Prostate gland (tissue), 2 donors: ENCODE measurements at regions not wholly inside any gene's neighbourhood (a gene's known extent, or its start where the extent isn't known, plus 50 kb on each side); places are given as distances from the start of the nearest gene placed in this dataset.

Experiments
- DNase-seq: peaks from one replicate; pipeline ENCODE4 v3.0.0-alpha.2; 2019; ENCODE audit warnings: low spot score
- H3K27ac ChIP-seq, 2 donors: fragments of 200-600 bp; sonication (generic); 2 replicates each; pipeline ENCODE4 v1.5.1; 2017 to 2019
- H3K27me3 ChIP-seq: fragments of 200-600 bp; sonication (generic); replicated peaks from 2 replicates; pipeline ENCODE4 v1.5.1; 2019; ENCODE audit not compliant: insufficient read depth
- H3K36me3 ChIP-seq, 2 donors: fragments of 200-600 bp; sonication (generic); 1 replicate in 1 of 2; 2 replicates in 1 of 2; pipeline versions ENCODE4 v1.5.1 to v1.8.1; 2017 to 2019
- H3K4me1 ChIP-seq: fragments of 200-600 bp; sonication (generic); replicated peaks from 2 replicates; pipeline ENCODE4 v1.5.1; 2019
- H3K4me3 ChIP-seq, 2 donors: fragments of 200-600 bp; sonication (generic); 2 replicates each; pipeline ENCODE4 v1.5.1; 2017 to 2019
- H3K9me3 ChIP-seq: fragments of 200-600 bp; sonication (generic); 2 replicates; pipeline ENCODE4 v1.5.1; 2017
- POLR2A ChIP-seq: fragments of 450-650 bp; IDR thresholded peaks from one replicate; pipeline ENCODE4 v1.6.1; 2016; ENCODE audit warnings: antibody characterized with exemption, mild to moderate bottlenecking
- POLR2AphosphoS5 ChIP-seq: sonication (generic); formaldehyde crosslinking; IDR thresholded peaks from one replicate; pipeline ENCODE4 v1.6.1; 2017; ENCODE audit warnings: antibody characterized with exemption
- WGBS: methylation state at CpG from one replicate; pipeline ENCODE4 v1.1.5; 2018; 5-methylcytosine and 5-hydroxymethylcytosine counted together
- intact Hi-C: fragments of 100-400 bp; cut with DNase I; formaldehyde crosslinking; loops from one replicate; pipeline ENCODE4 v1.14.2; 2022
- TF ChIP-seq, protein P1 (sequence below), 4 experiments: fragments of 200-600 bp in 2 of 4; fragments of 450-650 bp in 2 of 4; sonication (generic) in 2 of 4; IDR thresholded peaks; 1 replicate in 3 of 4; 2 replicates in 1 of 4; pipeline ENCODE4 v1.5.1; 2016 to 2019; ENCODE audit warnings: antibody characterized with exemption in 4 of 4, mild to moderate bottlenecking in 2 of 4, moderate library complexity in 2 of 4

DNA sequence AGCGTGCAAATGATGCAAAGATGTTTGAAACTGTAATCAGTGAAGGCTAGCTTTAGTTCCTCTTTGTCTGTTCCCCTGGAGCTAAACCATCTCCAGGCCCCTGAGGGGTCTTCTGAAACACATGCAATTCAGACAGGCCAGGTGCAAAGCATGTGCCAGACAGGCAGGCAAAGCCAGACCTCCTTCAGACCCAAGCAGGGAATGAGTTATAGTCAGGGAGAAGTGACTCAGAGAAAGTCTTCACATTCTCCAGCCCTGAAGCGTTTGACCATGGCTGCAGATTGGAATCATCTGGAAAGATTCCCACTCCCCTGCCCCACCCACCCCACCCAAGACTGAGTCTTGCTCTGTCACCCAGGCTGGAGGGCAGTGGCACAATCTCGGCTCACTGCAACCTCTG, 187.0 kb upstream of the ISX start:
- TF ChIP-seq, protein P1, sequence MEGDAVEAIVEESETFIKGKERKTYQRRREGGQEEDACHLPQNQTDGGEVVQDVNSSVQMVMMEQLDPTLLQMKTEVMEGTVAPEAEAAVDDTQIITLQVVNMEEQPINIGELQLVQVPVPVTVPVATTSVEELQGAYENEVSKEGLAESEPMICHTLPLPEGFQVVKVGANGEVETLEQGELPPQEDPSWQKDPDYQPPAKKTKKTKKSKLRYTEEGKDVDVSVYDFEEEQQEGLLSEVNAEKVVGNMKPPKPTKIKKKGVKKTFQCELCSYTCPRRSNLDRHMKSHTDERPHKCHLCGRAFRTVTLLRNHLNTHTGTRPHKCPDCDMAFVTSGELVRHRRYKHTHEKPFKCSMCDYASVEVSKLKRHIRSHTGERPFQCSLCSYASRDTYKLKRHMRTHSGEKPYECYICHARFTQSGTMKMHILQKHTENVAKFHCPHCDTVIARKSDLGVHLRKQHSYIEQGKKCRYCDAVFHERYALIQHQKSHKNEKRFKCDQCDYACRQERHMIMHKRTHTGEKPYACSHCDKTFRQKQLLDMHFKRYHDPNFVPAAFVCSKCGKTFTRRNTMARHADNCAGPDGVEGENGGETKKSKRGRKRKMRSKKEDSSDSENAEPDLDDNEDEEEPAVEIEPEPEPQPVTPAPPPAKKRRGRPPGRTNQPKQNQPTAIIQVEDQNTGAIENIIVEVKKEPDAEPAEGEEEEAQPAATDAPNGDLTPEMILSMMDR (IDR thresholded peaks at IDR 0.05), result no peak
- no peak for TF ChIP-seq POLR2A
- TF ChIP-seq POLR2AphosphoS5, result no peak
- Histone ChIP-seq H3K4me3 (no peak overlapping the region), H3K36me3 (no peaks in the 10 kb centered on the region), H3K27me3 (peaks cover 2% of the 10 kb centered on the region), H3K4me1 (no peaks in the 10 kb centered on the region), H3K27ac (no peak overlapping the region), H3K9me3 (no peaks in the 10 kb centered on the region)
- WGBS, result 81% methylated on average over 3 of the region's 3 CpGs
- DNase-seq, result no peak
- intact Hi-C loops, result no loop called here

DNA sequence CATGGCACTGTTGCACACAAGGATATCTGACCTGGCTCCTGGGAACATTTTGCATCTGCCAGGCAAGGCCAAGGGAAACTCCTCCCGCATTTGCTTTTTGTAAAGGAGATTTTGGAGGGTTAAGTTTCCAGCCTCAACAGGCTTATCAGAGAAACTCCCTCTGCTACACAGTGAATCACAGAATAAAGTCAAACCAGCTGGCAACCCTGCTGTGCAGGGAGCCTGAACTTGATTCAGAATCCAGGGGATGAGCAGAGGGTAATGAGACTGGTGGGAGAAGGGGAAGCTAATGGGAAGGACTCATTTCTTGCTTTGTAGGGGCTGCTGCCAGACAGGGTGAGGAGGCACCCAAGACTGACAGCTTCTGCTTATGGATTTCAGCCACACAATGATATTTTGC, 185.3 kb upstream of the ISX start:
- Histone ChIP-seq H3K27me3 (peaks cover 2% of the 10 kb centered on the region), H3K4me3 (no peak overlapping the region), H3K36me3 (no peaks in the 10 kb centered on the region), H3K4me1 (no peaks in the 10 kb centered on the region), H3K27ac (no peak overlapping the region), H3K9me3 (no peaks in the 10 kb centered on the region)
- WGBS, result 69% methylated on average over 1 of the region's 1 CpG
- intact Hi-C loops, result no loop called here
- DNase-seq, result no peak
- TF ChIP-seq POLR2AphosphoS5, result no peak
- TF ChIP-seq POLR2A, result no peak
- TF ChIP-seq, protein P1 (IDR thresholded peaks at IDR 0.05), result no peak

DNA sequence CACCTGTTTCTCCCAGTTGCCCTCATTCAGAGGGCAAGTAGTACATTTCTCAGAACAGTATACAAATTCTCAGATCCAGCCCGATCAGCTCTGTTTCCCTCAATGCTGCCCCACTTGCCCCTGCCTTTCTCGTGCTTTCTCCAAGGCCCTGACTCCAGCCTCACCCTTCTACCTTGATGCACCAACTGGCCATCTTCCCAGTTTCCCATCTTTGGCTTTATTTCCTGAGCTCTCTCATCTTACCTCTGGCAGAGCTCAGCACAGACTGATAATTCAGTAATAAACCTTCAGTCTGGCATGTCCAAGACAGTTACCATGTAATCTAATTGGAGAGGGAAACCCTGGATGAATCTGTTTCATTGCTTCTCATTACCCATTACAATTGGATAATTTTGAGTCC, 184.5 kb upstream of the ISX start:
- H3K4me1 ChIP-seq, result no peaks in the 10 kb centered on the region
- H3K4me3 ChIP-seq, result no peak overlapping the region
- DNase-seq, result no peak
- peaks cover 2% of the 10 kb centered on the region for H3K27me3 ChIP-seq
- intact Hi-C loops, result no loop called here
- no peaks in the 10 kb centered on the region for H3K36me3 ChIP-seq
- no peak for TF ChIP-seq POLR2AphosphoS5
- TF ChIP-seq, protein P1 (IDR thresholded peaks at IDR 0.05), result no peak
- no peak for TF ChIP-seq POLR2A
- H3K27ac ChIP-seq, result no peak overlapping the region
- WGBS, result 68% methylated on average over 2 of the region's 2 CpGs
- H3K9me3 ChIP-seq, result no peaks in the 10 kb centered on the region

DNA sequence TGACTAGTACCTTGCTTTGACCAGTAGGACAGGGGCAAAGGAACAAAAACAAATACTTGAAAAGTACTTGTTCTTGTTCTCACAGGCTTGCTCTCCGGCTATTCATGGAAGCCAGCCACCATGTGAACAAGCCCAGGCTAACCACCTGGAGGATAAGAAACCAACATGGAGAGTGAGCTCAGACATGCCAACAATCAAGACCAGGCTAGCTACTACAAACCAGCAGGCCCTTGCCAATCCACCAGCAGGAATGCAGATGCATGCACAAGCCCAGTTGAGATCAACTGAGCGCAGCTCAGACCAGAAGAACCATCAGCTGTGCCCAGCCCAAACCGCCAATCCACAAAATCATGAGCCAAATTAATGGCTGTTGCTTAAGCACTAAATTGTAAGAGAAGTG, 180.1 kb upstream of the ISX start:
- 76% methylated on average over 3 of the region's 3 CpGs for WGBS
- Histone ChIP-seq H3K9me3 (no peaks in the 10 kb centered on the region), H3K27me3 (peaks cover 2% of the 10 kb centered on the region), H3K36me3 (no peaks in the 10 kb centered on the region), H3K27ac (no peak overlapping the region), H3K4me1 (no peaks in the 10 kb centered on the region), H3K4me3 (no peak overlapping the region)
- TF ChIP-seq POLR2A (no peak), POLR2AphosphoS5 (no peak)
- TF ChIP-seq, protein P1 (IDR thresholded peaks at IDR 0.05), result no peak
- intact Hi-C loops, result no loop called here
- no peak for DNase-seq

DNA sequence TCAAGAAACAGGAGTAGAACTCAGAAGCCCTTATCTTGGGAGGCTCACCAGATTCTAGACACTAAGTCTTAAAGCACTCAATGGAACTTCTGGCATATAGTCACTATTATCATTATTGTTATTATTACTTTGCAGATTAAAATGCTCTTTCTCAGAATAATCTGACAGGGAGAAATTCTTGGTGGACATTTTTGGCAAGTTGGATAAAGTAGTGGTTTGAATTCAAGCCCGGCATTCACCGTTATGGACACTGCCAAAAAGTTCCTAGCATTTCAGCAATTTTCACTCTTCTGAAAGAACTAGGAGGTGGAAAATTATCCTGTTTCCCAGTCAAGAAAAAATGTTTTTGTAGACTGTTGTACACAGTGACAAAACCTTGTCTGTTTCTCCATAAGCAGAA, 179.6 kb upstream of the ISX start:
- peaks cover 2% of the 10 kb centered on the region for H3K27me3 ChIP-seq
- 61% methylated on average over 2 of the region's 2 CpGs for WGBS
- H3K27ac ChIP-seq, result no peak overlapping the region
- H3K4me1 ChIP-seq, result no peaks in the 10 kb centered on the region
- intact Hi-C loops, result no loop called here
- H3K36me3 ChIP-seq, result no peaks in the 10 kb centered on the region
- TF ChIP-seq POLR2AphosphoS5 (no peak), POLR2A (no peak)
- TF ChIP-seq, protein P1 (IDR thresholded peaks at IDR 0.05), result no peak
- no peak overlapping the region for H3K4me3 ChIP-seq
- no peak for DNase-seq
- no peaks in the 10 kb centered on the region for H3K9me3 ChIP-seq
